Putamen (tissue), 1 donor: ENCODE measurements at regions not wholly inside any gene's neighbourhood (a gene's known extent, or its start where the extent isn't known, plus 50 kb on each side); places are given as distances from the start of the nearest gene placed in this dataset.
"Not testable (repeated sequence)": the region's sequence is repeated elsewhere in the genome, so short reads cannot be mapped to it uniquely, and the experiment has no call there.

Source experiments
- DNase-seq: peaks from one replicate; pipeline ENCODE4 v3.0.0-alpha.2; 2016; ENCODE audit warnings: low spot score

DNA sequence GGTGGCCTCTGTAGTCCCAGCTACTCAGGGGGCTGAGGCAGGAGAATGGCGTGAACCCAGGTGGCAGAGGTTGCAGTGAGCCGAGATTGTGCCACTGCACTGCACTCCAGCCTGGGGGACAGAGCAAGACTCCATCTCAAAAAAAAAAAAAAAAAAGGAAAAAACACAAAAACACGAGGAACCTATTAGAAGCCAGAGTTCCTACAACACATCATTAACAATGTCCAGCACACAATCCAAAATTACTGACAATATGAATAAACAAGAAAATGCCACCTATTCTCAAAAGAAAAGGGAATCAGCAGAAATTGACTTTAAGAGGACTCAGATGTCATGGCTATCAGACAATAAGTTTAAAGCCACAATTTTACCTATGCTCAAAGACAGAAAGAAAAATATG lies 57.3 kb upstream of the HS3ST3A1 start:
- DNase-seq, result not testable (repeated sequence)

GRCh38 chr17:13665872-13666635 lies 64.3 kb upstream of the HS3ST3A1 start:
- no peak for DNase-seq

DNA sequence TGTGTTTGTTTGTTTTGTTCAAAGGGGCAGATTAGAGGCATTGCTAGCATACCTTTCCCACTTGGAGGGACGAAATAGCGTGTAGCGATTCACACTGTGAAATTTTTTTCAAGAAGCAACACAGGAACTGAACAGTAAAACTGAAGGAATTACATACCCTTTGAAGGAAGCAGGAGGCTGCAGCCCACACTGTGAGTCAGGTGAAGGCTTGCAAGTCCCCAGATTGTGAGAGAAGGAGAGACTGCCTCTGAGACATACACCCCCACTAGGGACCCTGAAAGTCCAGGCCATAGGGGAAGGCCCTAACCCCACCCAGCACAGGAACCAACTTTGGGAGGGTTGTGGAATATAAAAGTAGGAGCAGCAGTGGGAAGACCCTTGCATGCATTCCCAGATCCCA lies 69.6 kb upstream of the HS3ST3A1 start:
- DNase-seq, result no peak

DNA sequence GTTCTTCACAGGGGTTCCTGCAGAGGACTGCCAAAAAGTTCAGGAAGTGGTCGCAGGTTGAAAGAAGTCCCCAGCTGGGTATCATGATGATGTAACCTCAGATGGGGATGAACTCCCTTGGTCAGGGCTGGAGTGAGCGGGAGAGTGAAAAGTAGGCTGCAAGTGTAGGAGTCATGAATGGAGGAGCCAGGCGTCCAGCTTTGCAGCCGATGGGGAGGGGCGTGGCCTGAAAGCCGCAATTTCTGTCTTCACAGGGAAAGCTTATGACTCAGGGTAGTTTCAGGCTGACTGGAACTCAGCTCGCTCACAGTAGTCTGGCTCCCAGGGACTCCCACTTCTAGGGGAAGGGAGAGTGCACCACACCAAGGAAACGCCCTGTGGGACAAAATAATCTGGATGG lies 70.0 kb upstream of the HS3ST3A1 start:
- DNase-seq, result no peak

DNA sequence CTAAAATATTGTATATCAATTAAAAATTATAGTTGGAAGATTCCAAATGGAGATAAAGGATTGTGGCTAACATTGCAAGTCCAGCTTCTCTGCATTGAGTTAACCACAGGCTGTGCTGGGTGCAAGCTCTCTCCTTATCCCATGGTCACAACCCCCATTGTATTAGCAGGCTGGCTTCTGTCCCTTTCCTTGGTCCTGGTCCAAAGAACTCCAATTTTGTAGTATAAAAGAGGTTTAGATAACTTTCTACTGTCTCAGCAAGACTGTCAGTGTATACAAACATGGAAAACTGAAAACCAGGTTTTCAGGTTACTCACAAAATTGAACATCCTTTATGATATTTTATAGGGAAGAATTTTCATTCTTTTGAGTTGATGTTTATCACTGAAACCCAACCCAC lies 76.6 kb upstream of the HS3ST3A1 start:
- DNase-seq, result no peak

DNA sequence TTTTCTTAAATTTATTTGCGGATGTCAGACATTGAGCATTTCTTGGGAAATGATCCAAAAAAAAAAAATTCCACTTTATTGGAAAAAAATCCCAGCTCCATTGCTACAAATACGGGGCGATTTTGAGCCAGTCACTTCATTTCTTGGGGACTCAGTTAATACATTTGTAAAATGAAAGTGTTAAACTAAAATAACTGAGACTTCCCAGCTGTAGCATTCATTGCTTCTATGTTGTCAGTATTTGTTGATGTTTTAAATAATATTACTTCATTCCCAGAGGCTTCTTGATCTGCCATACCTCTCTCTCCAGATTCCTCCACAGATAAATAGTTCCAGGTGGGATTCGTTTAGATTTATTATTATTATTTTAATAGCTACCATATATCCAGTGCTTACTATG lies 77.1 kb upstream of the HS3ST3A1 start:
- no peak for DNase-seq

DNA sequence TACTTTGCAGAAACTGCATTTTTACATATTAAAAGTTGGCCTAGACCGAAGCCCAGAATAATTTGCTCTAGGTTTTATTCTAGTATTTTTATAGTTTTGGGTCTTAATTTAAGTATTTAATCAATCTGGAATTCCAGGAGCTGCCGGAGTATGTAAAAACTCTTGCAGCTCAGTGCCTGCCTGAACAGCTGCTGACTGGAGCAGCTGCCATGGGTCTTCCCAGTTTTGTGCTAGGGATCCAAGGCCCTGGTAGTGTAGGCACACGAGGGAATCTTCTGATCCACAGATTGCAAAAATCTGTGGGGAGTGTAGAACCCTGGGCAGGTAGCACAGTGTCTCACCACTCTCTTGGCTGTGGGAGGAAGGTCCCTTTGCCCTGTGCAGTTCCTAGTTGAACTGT lies 87.0 kb upstream of the HS3ST3A1 start:
- DNase-seq, result no peak

DNA sequence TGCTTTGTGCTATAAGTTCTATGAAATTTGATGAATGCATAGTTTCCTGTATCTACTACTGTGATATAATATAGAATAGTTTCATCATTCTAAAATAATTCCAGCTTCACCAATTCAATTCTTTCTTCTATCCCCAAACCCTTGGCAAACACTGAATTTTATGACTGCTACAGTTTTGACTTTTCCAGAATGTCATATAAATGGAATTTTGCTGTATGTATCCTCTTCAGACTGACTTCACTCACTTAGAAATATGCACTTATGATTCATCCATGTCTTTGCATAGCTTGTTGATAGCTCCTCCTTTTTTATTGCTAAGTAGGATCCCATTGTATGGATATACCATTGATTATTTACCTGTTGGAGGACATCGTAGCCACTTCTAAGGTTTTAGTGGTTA lies 89.1 kb upstream of the HS3ST3A1 start:
- DNase-seq, result no peak

- DNase-seq, result no peak
These were observed 93.2 kb upstream of the HS3ST3A1 start for GRCh38 chr17:13694934-13695333.

GRCh38 chr17:13698832-13699231 lies 97.1 kb upstream of the HS3ST3A1 start:
- DNase-seq, result no peak

- no peak for DNase-seq
These were observed 97.5 kb upstream of the HS3ST3A1 start for GRCh38 chr17:13699261-13699660.

GRCh38 chr17:13702266-13702665 lies 100.5 kb upstream of the HS3ST3A1 start:
- DNase-seq, result no peak

DNA sequence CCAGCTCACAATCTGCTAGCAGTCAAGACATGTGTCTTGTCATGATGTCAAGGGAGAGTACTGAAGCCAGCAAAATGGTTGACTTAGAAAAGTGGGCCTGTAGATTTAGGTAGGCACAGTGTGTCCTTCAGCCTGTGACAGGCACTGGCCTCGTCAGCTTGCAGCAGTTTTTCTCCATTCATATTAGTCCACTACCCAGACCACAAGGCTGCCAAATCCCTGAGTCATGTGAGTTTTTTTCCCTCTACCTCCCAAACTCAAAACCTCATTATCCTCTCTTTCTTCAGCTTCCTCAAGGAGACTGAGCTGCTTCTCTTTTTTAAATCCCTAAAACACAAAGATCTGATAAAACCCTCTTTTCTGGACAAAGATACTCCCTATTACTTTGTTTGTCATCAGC lies 102.6 kb upstream of the HS3ST3A1 start:
- no peak for DNase-seq

DNA sequence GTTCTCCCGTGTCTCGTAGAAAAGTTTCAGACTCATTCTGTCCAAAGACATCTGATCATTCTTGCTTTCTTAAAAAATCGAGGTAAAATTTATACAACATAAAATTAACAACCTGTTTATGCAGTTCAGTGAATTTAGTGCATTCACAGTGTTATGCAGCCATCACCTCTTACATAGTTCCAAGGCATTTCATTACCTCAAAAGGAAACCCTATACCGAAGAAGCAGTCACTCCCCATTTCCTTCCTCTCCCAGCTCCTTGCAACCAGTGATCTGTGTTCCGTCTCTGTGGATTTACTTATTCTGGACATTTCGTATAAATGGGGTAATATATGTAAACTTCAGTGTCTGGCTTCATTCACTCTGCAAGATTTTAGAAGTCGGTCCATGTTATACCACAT lies 103.5 kb upstream of the HS3ST3A1 start:
- DNase-seq, result no peak

GRCh38 chr17:13721705-13722104 lies 120.0 kb upstream of the HS3ST3A1 start:
- no peak for DNase-seq

DNA sequence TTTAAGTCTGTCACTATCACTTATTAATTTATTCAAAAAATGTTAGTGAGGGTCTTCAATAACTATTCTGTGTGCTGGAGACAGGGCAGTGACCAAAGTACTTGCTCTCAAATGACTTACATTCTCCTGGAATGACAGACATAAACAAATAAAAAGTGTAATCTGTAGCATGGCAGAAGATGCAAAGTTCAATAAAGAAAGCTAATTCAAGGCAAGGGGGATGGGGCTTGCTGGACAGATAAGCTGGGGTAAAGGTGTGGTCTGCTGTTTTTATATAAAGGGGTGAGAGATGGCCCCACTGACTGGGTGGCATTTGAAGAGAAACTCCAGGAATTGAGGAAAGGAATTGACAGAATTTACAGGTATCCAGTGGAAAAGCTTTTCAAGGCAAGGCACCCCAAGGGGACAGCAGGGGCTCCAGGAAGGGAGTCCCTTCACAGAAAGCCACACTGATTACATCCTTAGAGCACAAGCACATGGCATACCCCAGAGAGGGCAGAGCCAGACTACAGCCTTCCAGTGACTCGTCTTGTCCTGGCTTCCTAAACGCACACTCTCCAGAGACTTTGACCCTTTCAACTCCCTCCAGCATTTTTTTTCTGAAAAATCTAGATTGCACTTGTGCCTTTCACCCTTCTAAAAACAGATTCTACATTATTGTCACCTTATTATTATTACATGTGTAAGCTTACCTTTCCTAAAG lies 123.7 kb upstream of the HS3ST3A1 start:
- no peak for DNase-seq

DNA sequence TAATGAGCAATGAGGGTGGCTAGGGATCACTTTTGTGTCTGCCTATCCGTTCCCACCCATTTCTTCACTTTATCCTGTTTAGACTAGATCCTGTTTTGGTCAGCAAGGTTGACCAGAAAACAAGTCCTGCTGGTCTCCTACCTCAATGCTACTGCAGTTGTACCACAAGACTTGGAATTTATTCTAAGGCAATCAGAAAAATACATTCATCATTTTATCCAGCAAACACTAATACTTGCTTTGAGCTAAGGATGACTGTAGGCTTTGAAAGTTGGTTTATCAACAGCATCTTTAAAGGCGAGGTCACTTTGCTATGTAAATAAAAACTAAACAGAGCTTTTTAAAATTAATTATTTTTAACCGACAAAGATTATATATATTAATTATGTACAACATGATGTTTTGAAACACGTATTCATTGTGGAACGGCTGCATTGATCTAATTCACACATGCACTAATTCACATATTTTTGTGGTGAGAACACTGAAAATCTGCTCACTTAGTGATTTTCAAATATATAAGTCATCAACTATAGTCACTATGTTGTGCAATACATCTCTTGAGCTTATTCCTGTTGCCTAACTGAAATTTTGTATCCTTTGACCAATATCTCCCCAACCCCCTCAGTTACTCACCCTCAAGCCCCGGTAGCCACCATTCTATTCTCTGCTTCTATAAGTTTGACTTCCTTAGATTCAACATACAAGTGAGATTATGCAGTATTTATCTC lies 125.9 kb upstream of the HS3ST3A1 start:
- DNase-seq, result no peak

- DNase-seq, result no peak
These were observed 127.1 kb upstream of the HS3ST3A1 start for GRCh38 chr17:13728781-13729180.

- no peak for DNase-seq
These were observed 127.9 kb upstream of the HS3ST3A1 start for GRCh38 chr17:13729466-13730134.

DNA sequence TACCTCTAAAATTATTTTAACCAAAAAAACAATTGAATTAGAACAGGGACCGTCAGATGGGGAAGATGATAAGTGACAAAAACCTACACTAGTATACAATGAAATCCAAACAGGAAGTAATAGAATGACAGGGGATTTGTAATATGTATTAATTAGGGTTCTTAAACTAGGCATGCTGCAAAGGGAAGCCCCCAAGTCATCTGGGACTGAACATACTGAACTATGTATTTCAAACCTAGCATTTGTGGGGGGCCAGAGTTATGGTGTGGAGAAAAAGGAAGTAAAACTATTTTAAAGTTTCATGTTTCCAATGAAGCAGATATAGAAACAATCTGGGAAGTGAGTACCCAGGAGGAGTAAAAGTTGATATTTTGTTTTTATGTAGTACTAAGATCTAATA lies 133.2 kb upstream of the HS3ST3A1 start:
- no peak for DNase-seq

DNA sequence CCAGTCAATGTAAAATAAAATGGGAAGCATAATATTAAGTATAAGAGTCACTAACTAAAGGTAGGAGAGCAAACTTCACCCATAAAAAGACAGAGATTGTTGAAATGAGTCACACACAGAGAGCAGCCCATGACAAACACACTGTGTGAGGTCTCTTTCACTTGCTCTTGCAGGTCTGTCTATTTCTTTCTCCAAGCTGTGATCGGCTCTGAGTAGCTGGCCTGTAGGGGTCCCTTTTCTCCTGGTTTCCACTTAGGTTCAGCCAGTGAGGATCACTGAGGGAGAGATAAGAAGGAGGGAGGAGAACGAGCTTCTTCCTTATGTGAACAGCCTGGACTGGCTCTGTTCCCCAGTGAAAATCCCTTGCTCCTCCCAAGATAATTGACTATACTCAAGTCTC lies 133.7 kb upstream of the HS3ST3A1 start:
- DNase-seq, result no peak

DNA sequence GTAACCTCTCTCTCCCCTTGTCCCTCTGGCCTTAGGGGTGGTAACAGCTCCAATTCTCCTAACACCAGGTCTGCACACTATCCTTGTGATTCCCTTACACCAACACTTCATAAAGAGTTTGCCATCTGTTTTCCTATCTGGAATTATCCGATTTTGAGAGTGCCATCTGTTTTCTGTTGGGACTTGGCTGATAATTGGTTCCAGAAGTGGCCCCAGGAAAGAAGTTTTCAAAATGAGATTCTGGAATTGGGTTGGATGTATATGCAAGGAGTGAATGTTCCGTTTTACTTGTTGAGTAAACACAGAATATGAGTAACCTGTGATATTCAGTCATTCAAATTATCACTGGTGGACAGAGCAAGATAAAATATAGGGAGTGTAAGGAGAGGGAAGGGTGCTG lies 134.1 kb upstream of the HS3ST3A1 start:
- DNase-seq, result no peak

- no peak for DNase-seq
These were observed 135.2 kb upstream of the HS3ST3A1 start for GRCh38 chr17:13736916-13737315.
